ENCODE measurements at regions not wholly inside any gene's neighbourhood (a gene's known extent, or its start where the extent isn't known, plus 50 kb on each side); places are given as distances from the start of the nearest gene placed in this dataset.

DNA sequence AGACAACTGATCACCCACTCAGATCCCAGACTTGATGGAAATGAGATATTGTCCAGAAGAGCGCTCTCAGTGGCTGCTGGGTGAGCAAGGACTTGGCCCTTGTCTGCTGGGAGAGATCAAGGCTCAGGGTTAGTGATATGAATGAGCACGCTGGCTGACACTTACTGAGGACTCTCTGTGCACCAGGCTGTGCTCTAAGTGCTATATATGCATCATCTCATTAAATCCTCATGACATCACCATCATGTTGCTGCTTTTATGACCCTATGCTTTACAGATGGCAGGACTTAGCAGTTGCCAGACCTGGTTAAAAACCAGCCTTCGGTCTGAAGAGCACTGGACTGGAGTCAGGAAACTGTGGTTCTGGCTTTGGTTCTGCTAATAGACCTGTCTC lies 260.9 kb downstream of the VRK1 start:
- TF ChIP-seq POLR2AphosphoS5 (IDR thresholded peaks at IDR 0.05), result no peak
- TF ChIP-seq, protein P1, sequence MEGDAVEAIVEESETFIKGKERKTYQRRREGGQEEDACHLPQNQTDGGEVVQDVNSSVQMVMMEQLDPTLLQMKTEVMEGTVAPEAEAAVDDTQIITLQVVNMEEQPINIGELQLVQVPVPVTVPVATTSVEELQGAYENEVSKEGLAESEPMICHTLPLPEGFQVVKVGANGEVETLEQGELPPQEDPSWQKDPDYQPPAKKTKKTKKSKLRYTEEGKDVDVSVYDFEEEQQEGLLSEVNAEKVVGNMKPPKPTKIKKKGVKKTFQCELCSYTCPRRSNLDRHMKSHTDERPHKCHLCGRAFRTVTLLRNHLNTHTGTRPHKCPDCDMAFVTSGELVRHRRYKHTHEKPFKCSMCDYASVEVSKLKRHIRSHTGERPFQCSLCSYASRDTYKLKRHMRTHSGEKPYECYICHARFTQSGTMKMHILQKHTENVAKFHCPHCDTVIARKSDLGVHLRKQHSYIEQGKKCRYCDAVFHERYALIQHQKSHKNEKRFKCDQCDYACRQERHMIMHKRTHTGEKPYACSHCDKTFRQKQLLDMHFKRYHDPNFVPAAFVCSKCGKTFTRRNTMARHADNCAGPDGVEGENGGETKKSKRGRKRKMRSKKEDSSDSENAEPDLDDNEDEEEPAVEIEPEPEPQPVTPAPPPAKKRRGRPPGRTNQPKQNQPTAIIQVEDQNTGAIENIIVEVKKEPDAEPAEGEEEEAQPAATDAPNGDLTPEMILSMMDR (IDR thresholded peaks at IDR 0.05), result no peak
